ENCODE measurements at regions not wholly inside any gene's neighbourhood (a gene's known extent, or its start where the extent isn't known, plus 50 kb on each side); places are given as distances from the start of the nearest gene placed in this dataset.

- Histone ChIP-seq H3K36me3 (ENCODE audit: insufficient read depth, low read length) (no peaks in the 10 kb centered on the region), H3K27ac (ENCODE audit: low read depth, low read length) (no peak overlapping the region), H3K9me3 (ENCODE audit: low read length) (no peaks in the 10 kb centered on the region), H3K27me3 (ENCODE audit: control insufficient read depth in 1 of 2, insufficient read depth in 2 of 2, low read length in 2 of 2) (no peaks in the 10 kb centered on the region), H3K4me3 (ENCODE audit: low read depth in 1 of 2, low read length in 2 of 2) (no peak overlapping the region), H3K4me1 (ENCODE audit: insufficient read depth, low read length) (no peaks in the 10 kb centered on the region), H3K9ac (ENCODE audit: low read length) (no peak overlapping the region)
Measured at GRCh38 chr2:195055996-195056395, 601.0 kb upstream of the SLC39A10 start.

GRCh38 chr2:195051401-195051800 lies 605.6 kb upstream of the SLC39A10 start:
- no peak overlapping the region for H3K4me3 ChIP-seq (ENCODE audit: low read depth in 1 of 2, low read length in 2 of 2)
- H3K9ac ChIP-seq (ENCODE audit: low read length), result no peak overlapping the region
- H3K27ac ChIP-seq (ENCODE audit: low read depth, low read length), result no peak overlapping the region
- no peaks in the 10 kb centered on the region for H3K4me1 ChIP-seq (ENCODE audit: insufficient read depth, low read length)
- no peaks in the 10 kb centered on the region for H3K9me3 ChIP-seq (ENCODE audit: low read length)
- H3K36me3 ChIP-seq (ENCODE audit: insufficient read depth, low read length), result no peaks in the 10 kb centered on the region
- no peaks in the 10 kb centered on the region for H3K27me3 ChIP-seq (ENCODE audit: control insufficient read depth in 1 of 2, insufficient read depth in 2 of 2, low read length in 2 of 2)

DNA sequence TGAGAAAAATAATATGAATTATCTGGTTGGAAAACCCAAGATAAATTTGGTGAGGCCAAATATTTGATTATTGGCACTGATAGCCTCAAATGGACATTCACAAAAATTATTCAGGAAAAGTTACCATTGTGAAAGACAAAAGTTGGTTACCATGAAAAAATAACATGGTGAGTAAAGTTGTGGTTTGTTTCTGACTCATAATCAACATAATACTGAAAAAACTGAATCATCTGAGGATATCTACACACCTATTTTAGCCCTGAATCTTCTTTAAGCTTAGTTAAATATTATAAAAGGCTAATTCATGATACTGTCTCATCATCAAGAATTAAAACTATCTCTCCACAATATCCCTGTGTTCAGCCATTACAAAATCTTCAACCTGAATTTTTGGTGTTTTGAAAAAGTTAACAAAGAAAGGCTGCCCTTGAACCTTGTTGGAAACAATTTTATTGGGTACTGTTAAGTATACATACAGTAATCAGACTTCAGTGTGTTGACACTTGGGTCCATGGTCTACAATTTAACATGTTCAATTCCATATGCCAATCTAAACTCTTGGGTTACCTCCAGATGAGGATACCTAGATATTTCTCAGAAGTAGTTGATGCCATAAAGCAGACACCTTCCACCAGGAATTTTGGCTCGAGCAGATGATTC lies 607.5 kb upstream of the SLC39A10 start:
- Histone ChIP-seq H3K9ac (ENCODE audit: low read length) (no peak overlapping the region), H3K36me3 (ENCODE audit: insufficient read depth, low read length) (no peaks in the 10 kb centered on the region)

GRCh38 chr2:195047955-195048354 lies 609.1 kb upstream of the SLC39A10 start:
- Histone ChIP-seq H3K27me3 (ENCODE audit: control insufficient read depth in 1 of 2, insufficient read depth in 2 of 2, low read length in 2 of 2) (no peaks in the 10 kb centered on the region), H3K4me3 (ENCODE audit: low read depth in 1 of 2, low read length in 2 of 2) (no peak overlapping the region), H3K9me3 (ENCODE audit: low read length) (no peaks in the 10 kb centered on the region), H3K4me1 (ENCODE audit: insufficient read depth, low read length) (no peaks in the 10 kb centered on the region), H3K36me3 (ENCODE audit: insufficient read depth, low read length) (no peaks in the 10 kb centered on the region), H3K27ac (ENCODE audit: low read depth, low read length) (no peak overlapping the region), H3K9ac (ENCODE audit: low read length) (no peak overlapping the region)

More for the DNA sequence above, 607.5 kb upstream of the SLC39A10 start:
- Histone ChIP-seq H3K27me3 (ENCODE audit: control insufficient read depth in 1 of 2, insufficient read depth in 2 of 2, low read length in 2 of 2) (no peaks in the 10 kb centered on the region), H3K4me3 (ENCODE audit: low read depth in 1 of 2, low read length in 2 of 2) (no peak overlapping the region), H3K27ac (ENCODE audit: low read depth, low read length) (no peak overlapping the region), H3K9me3 (ENCODE audit: low read length) (no peaks in the 10 kb centered on the region), H3K4me1 (ENCODE audit: insufficient read depth, low read length) (no peaks in the 10 kb centered on the region)

DNA sequence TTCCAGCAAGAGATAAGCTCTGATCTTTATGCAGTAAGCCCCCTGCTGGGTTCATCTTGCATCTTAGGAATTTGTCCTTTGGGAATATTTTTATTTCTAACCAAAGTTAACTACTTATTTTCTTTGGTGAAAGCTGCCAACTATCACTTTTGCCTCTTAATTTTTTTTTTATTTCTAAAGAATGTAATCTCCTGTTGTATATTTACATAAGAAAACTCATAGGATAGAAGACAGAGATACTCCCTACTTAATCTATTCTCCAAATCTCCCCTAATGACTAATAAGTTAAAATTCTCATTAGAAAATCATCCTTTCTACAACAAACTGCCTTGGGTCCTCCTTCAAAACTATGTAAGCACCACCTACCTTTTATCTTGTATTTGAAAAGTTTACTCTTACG lies 612.2 kb upstream of the SLC39A10 start:
- Histone ChIP-seq H3K4me1 (ENCODE audit: insufficient read depth, low read length) (no peaks in the 10 kb centered on the region), H3K9ac (ENCODE audit: low read length) (no peak overlapping the region), H3K9me3 (ENCODE audit: low read length) (no peaks in the 10 kb centered on the region), H3K36me3 (ENCODE audit: insufficient read depth, low read length) (no peaks in the 10 kb centered on the region), H3K27me3 (ENCODE audit: control insufficient read depth in 1 of 2, insufficient read depth in 2 of 2, low read length in 2 of 2) (no peaks in the 10 kb centered on the region), H3K27ac (ENCODE audit: low read depth, low read length) (no peak overlapping the region), H3K4me3 (ENCODE audit: low read depth in 1 of 2, low read length in 2 of 2) (no peak overlapping the region)

- Histone ChIP-seq H3K9ac (ENCODE audit: low read length) (no peak overlapping the region), H3K4me1 (ENCODE audit: insufficient read depth, low read length) (no peaks in the 10 kb centered on the region), H3K27ac (ENCODE audit: low read depth, low read length) (no peak overlapping the region), H3K36me3 (ENCODE audit: insufficient read depth, low read length) (no peaks in the 10 kb centered on the region), H3K9me3 (ENCODE audit: low read length) (no peaks in the 10 kb centered on the region), H3K27me3 (ENCODE audit: control insufficient read depth in 1 of 2, insufficient read depth in 2 of 2, low read length in 2 of 2) (no peaks in the 10 kb centered on the region), H3K4me3 (ENCODE audit: low read depth in 1 of 2, low read length in 2 of 2) (no peak overlapping the region)
Measured at GRCh38 chr2:195038153-195038552, 618.9 kb upstream of the SLC39A10 start.

DNA sequence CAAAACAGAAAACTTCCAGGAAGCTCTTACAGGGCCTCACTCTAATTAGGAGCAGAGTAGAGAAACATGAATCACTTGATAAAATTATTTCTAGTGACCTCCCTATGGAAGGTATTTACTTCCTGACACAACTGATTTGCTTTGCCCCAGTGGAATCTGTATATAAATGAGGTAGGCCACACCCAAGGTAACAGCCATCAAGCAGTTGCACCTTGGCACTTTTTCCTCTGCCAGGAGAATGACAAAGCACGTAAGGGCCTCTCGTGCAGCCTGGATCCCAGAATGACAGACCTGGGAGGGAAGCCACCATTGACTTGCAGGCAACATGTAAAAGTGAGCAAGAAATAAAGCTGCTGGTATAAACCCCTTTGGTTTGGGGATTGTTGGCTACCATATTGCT lies 620.0 kb upstream of the SLC39A10 start:
- no peaks in the 10 kb centered on the region for H3K27me3 ChIP-seq (ENCODE audit: control insufficient read depth in 1 of 2, insufficient read depth in 2 of 2, low read length in 2 of 2)
- H3K9ac ChIP-seq (ENCODE audit: low read length), result no peak overlapping the region
- no peaks in the 10 kb centered on the region for H3K4me1 ChIP-seq (ENCODE audit: insufficient read depth, low read length)
- H3K9me3 ChIP-seq (ENCODE audit: low read length), result no peaks in the 10 kb centered on the region
- H3K36me3 ChIP-seq (ENCODE audit: insufficient read depth, low read length), result no peaks in the 10 kb centered on the region
- H3K27ac ChIP-seq (ENCODE audit: low read depth, low read length), result no peak overlapping the region
- no peak overlapping the region for H3K4me3 ChIP-seq (ENCODE audit: low read depth in 1 of 2, low read length in 2 of 2)

DNA sequence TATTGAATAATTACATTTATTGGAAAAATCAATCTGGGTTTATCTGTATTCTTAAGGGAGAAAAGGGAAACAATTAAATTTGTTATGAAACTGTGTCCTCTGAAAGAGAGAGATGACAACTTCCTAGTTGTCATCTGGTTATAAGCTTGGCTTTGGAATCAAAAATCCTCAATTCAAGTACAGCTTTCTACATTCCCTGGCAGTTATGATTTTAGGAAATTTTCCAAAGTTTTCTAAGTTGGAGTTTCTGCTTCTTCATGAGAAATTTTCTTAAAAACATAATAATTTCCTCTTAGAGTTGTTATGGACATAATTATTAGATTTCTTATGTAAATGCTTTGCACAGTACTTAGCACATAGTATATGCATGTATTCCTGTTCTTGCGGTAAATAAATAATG lies 625.6 kb upstream of the SLC39A10 start:
- no peaks in the 10 kb centered on the region for H3K27me3 ChIP-seq (ENCODE audit: control insufficient read depth in 1 of 2, insufficient read depth in 2 of 2, low read length in 2 of 2)
- no peaks in the 10 kb centered on the region for H3K4me1 ChIP-seq (ENCODE audit: insufficient read depth, low read length)
- no peak overlapping the region for H3K4me3 ChIP-seq (ENCODE audit: low read depth in 1 of 2, low read length in 2 of 2)
- no peak overlapping the region for H3K9ac ChIP-seq (ENCODE audit: low read length)
- no peak overlapping the region for H3K27ac ChIP-seq (ENCODE audit: low read depth, low read length)
- no peaks in the 10 kb centered on the region for H3K36me3 ChIP-seq (ENCODE audit: insufficient read depth, low read length)
- H3K9me3 ChIP-seq (ENCODE audit: low read length), result no peaks in the 10 kb centered on the region

- Histone ChIP-seq H3K4me1 (ENCODE audit: insufficient read depth, low read length) (no peaks in the 10 kb centered on the region), H3K27ac (ENCODE audit: low read depth, low read length) (no peak overlapping the region), H3K9me3 (ENCODE audit: low read length) (no peaks in the 10 kb centered on the region), H3K36me3 (ENCODE audit: insufficient read depth, low read length) (no peaks in the 10 kb centered on the region), H3K27me3 (ENCODE audit: control insufficient read depth in 1 of 2, insufficient read depth in 2 of 2, low read length in 2 of 2) (no peaks in the 10 kb centered on the region), H3K9ac (ENCODE audit: low read length) (no peak overlapping the region), H3K4me3 (ENCODE audit: low read depth in 1 of 2, low read length in 2 of 2) (no peak overlapping the region)
Measured at GRCh38 chr2:195029804-195030654, 627.0 kb upstream of the SLC39A10 start.

GRCh38 chr2:195027947-195028346 lies 629.1 kb upstream of the SLC39A10 start:
- Histone ChIP-seq H3K4me1 (ENCODE audit: insufficient read depth, low read length) (no peaks in the 10 kb centered on the region), H3K9me3 (ENCODE audit: low read length) (no peaks in the 10 kb centered on the region), H3K9ac (ENCODE audit: low read length) (no peak overlapping the region)

DNA sequence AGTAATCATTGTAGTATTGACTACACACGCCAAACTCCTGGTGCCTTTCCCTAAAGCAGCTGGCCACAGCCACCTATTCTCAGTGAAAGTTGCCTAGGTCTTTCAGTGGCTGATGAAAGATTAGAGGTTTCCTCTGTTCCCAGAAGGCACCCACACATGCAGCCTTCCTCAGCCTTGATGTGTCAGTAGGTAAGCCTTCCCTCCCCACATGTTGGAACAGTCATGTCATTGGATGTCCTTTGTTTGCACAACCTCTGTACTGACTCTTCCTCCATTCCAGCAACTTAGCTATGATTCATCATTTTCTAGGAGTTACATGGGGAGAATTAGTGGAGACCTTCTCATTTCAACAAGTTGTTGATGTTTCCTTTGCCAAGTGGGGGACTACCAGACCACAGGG lies 630.8 kb upstream of the SLC39A10 start:
- Histone ChIP-seq H3K9me3 (ENCODE audit: low read length) (no peaks in the 10 kb centered on the region), H3K4me1 (ENCODE audit: insufficient read depth, low read length) (no peaks in the 10 kb centered on the region)

More at GRCh38 chr2:195027947-195028346, 629.1 kb upstream of the SLC39A10 start:
- Histone ChIP-seq H3K4me3 (ENCODE audit: low read depth in 1 of 2, low read length in 2 of 2) (no peak overlapping the region), H3K36me3 (ENCODE audit: insufficient read depth, low read length) (no peaks in the 10 kb centered on the region), H3K27ac (ENCODE audit: low read depth, low read length) (no peak overlapping the region), H3K27me3 (ENCODE audit: control insufficient read depth in 1 of 2, insufficient read depth in 2 of 2, low read length in 2 of 2) (no peaks in the 10 kb centered on the region)

GRCh38 chr2:195022508-195022830 lies 634.6 kb upstream of the SLC39A10 start:
- no peaks in the 10 kb centered on the region for H3K27me3 ChIP-seq (ENCODE audit: control insufficient read depth in 1 of 2, insufficient read depth in 2 of 2, low read length in 2 of 2)
- H3K9me3 ChIP-seq (ENCODE audit: low read length), result no peaks in the 10 kb centered on the region
- no peak overlapping the region for H3K9ac ChIP-seq (ENCODE audit: low read length)
- H3K27ac ChIP-seq (ENCODE audit: low read depth, low read length), result no peak overlapping the region
- peaks cover 4% of the 10 kb centered on the region for H3K4me1 ChIP-seq (ENCODE audit: insufficient read depth, low read length)
- H3K4me3 ChIP-seq (ENCODE audit: low read depth in 1 of 2, low read length in 2 of 2), result no peak overlapping the region
- no peaks in the 10 kb centered on the region for H3K36me3 ChIP-seq (ENCODE audit: insufficient read depth, low read length)

More for the DNA sequence above, 630.8 kb upstream of the SLC39A10 start:
- no peak overlapping the region for H3K27ac ChIP-seq (ENCODE audit: low read depth, low read length)
- no peak overlapping the region for H3K4me3 ChIP-seq (ENCODE audit: low read depth in 1 of 2, low read length in 2 of 2)
- H3K36me3 ChIP-seq (ENCODE audit: insufficient read depth, low read length), result no peaks in the 10 kb centered on the region
- no peak overlapping the region for H3K9ac ChIP-seq (ENCODE audit: low read length)
- no peaks in the 10 kb centered on the region for H3K27me3 ChIP-seq (ENCODE audit: control insufficient read depth in 1 of 2, insufficient read depth in 2 of 2, low read length in 2 of 2)

Data from muscle layer of colon (tissue), 2 donors.